Tibial nerve (tissue), 4 donors: ENCODE measurements at regions not wholly inside any gene's neighbourhood (a gene's known extent, or its start where the extent isn't known, plus 50 kb on each side); places are given as distances from the start of the nearest gene placed in this dataset.

Source experiments
- DNase-seq, 2 donors: peaks; one replicate each; pipeline ENCODE4 v3.0.0-alpha.2; 2019; ENCODE audit warnings: low spot score in 2 of 2
- H3K27ac ChIP-seq, 4 donors: fragments of 200-600 bp; sonication (generic) in 3 of 4; one replicate each; pipeline ENCODE4 v1.5.1; 2017 to 2019; ENCODE audit warnings: mild to moderate bottlenecking in 1 of 4
- H3K27me3 ChIP-seq, 2 donors: fragments of 200-600 bp; sonication (generic) in 1 of 2; one replicate each; pipeline versions ENCODE4 v1.5.1 to v1.6.0; 2017 to 2019
- H3K36me3 ChIP-seq, 3 donors: fragments of 200-600 bp; sonication (generic); one replicate each; pipeline ENCODE4 v1.5.1; 2018 to 2019
- H3K4me1 ChIP-seq, 4 donors: fragments of 200-600 bp; sonication (generic) in 3 of 4; one replicate each; pipeline ENCODE4 v1.5.1; 2017 to 2019
- H3K4me3 ChIP-seq, 4 donors: fragments of 200-600 bp; sonication (generic) in 3 of 4; one replicate each; pipeline ENCODE4 v1.5.1; 2017 to 2019; ENCODE audit warnings: mild to moderate bottlenecking in 1 of 4, moderate library complexity in 1 of 4
- H3K9me3 ChIP-seq, 4 donors: fragments of 200-600 bp; sonication (generic) in 3 of 4; one replicate each; pipeline ENCODE4 v1.5.1; 2017 to 2019
- CTCF ChIP-seq, 5 experiments: fragments of 200-600 bp in 3 of 5; fragments of 450-650 bp in 2 of 5; sonication (generic) in 3 of 5; IDR thresholded peaks; one replicate each; pipeline ENCODE4 v1.5.1; 2016 to 2019; ENCODE audit warnings: antibody characterized with exemption in 5 of 5, mild to moderate bottlenecking in 3 of 5, moderate library complexity in 2 of 5
- EP300 ChIP-seq, 2 donors: sonication (generic); formaldehyde crosslinking; IDR thresholded peaks; one replicate each; pipeline ENCODE4 v1.6.1; 2017; ENCODE audit warnings: antibody characterized with exemption in 2 of 2, mild to moderate bottlenecking in 1 of 2
- POLR2A ChIP-seq, 2 donors: fragments of 450-650 bp; IDR thresholded peaks; one replicate each; pipeline ENCODE4 v1.6.1; 2017; ENCODE audit warnings: antibody characterized with exemption in 2 of 2, mild to moderate bottlenecking in 2 of 2, moderate library complexity in 2 of 2
- WGBS, 2 donors: methylation state at CpG; one replicate each; pipeline ENCODE4 v1.1.5; 2018; 5-methylcytosine and 5-hydroxymethylcytosine counted together

DNA sequence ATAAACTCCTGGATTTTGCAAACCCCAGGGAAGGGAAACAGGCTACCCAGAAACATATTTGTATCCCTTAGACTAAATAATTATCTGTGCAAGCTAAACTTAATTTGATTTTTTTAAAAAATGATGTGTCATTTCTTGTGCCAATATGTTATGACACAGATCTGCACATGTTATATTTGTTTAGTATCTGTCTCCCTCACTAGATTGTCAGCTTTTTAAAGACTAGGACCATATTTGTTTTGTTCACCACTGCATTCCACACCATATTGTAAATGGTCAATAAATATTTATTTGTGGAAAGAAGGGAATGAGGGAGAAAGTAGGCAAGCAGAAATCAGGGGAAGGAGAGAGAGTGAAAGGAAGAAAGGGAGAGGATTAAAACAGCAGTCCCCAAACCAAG lies 143.3 kb upstream of the TNPO1 start:
- no peak for TF ChIP-seq EP300 (IDR thresholded peaks at IDR 0.05)
- H3K27me3 ChIP-seq = no peaks in the 10 kb centered on the region
- DNase-seq = no peak
- H3K36me3 ChIP-seq = no peaks in the 10 kb centered on the region
- H3K4me3 ChIP-seq = no peak overlapping the region
- H3K27ac ChIP-seq = no peak overlapping the region
- no peaks in the 10 kb centered on the region for H3K4me1 ChIP-seq
- peaks cover 0 to 7% (median 0%) of the 10 kb centered on the region in 4 donors for H3K9me3 ChIP-seq

DNA sequence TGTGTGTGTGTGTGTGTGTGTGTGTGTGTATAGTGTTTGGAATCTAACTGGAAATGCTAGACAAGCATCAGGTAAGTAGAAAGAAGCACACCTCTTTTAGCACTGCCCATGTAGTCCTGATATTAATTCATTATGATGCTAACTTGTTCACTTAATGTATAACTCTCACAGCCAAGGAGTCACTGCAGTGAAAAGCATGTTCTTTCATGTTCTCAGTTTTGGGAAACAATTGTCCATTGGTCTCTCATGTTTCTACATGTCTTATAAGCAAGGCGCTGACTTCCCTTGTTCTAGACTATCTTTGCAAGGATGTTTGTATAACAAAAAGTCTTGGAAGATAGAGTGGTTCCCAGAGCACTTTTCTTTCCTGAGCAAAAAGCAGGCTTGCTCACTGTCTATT lies 148.8 kb upstream of the TNPO1 start:
- no peak overlapping the region for H3K27ac ChIP-seq
- DNase-seq = no peak
- no peaks in the 10 kb centered on the region for H3K36me3 ChIP-seq
- H3K9me3 ChIP-seq = no peaks in the 10 kb centered on the region
- 96 to 97% methylated on average over 1 of the region's 1 CpG for WGBS, 2 donors
- H3K4me1 ChIP-seq = no peaks in the 10 kb centered on the region
- no peak overlapping the region for H3K4me3 ChIP-seq
- TF ChIP-seq CTCF (IDR thresholded peaks at IDR 0.05) (no peak), POLR2A (IDR thresholded peaks at IDR 0.05) (no peak), EP300 (IDR thresholded peaks at IDR 0.05) (no peak)
- no peaks in the 10 kb centered on the region for H3K27me3 ChIP-seq

- 56 to 69% methylated on average over 7 of the region's 7 CpGs for WGBS, 2 donors
- Histone ChIP-seq H3K36me3 (no peaks in the 10 kb centered on the region), H3K4me3 (no peak overlapping the region), H3K27ac (no peak overlapping the region), H3K4me1 (no peaks in the 10 kb centered on the region), H3K9me3 (no peaks in the 10 kb centered on the region), H3K27me3 (no peaks in the 10 kb centered on the region)
- no peak for DNase-seq
- TF ChIP-seq EP300 (IDR thresholded peaks at IDR 0.05) = no peak
- no peak for TF ChIP-seq POLR2A (IDR thresholded peaks at IDR 0.05)
- no peak for TF ChIP-seq CTCF (IDR thresholded peaks at IDR 0.05)
These were observed 153.5 kb upstream of the TNPO1 start for GRCh38 chr5:72662936-72663335.

DNA sequence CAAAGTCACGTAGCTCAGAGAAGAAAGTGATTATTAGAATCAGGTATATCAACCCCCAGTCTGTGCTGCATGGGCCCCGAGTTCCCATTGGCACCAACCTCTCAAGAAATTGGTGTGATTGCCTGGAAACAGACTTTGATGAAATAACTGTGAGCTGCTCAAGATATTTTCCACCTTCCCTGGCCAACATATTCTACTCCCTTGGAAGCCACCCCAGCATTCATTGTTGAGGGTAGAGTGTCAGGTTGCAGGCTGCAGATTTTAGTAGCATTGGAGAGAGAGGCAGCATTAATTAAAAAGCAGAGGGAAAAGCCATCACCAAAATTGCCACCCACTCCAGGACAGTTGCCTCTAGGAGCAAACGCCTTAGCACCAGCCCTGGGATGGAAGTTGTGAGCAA lies 154.2 kb upstream of the TNPO1 start:
- WGBS, 2 donors = 68 to 77% methylated on average over 3 of the region's 3 CpGs
- H3K4me3 ChIP-seq = no peak overlapping the region
- H3K36me3 ChIP-seq = no peaks in the 10 kb centered on the region
- H3K27me3 ChIP-seq = no peaks in the 10 kb centered on the region
- DNase-seq = no peak
- no peak overlapping the region for H3K27ac ChIP-seq
- no peaks in the 10 kb centered on the region for H3K4me1 ChIP-seq
- TF ChIP-seq EP300 (IDR thresholded peaks at IDR 0.05) (no peak), POLR2A (IDR thresholded peaks at IDR 0.05) (no peak), CTCF (IDR thresholded peaks at IDR 0.05) (no peak)
- no peaks in the 10 kb centered on the region for H3K9me3 ChIP-seq

DNA sequence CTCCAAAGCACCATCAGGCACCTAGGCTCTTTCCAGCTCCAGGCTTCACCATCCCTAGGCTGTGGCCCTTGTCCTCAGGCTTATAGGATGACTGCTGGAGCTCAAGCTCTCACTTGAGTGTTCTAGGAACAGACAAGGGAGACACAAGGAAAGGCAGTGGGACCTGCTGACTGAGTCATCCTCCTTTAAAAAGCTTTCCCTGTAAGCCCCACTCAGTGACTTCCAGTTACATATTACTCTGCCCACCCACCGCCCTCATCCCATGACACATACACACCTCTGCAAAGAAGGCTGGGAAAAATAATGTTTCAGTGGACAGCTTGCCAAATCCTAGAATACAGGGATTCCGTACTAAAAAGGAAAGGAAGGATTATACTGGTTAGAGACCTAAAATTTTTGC lies 154.2 kb upstream of the ZNF366 start:
- no peak for DNase-seq
- no peak overlapping the region for H3K27ac ChIP-seq
- TF ChIP-seq EP300 (IDR thresholded peaks at IDR 0.05) (no peak), CTCF (IDR thresholded peaks at IDR 0.05) (no peak), POLR2A (IDR thresholded peaks at IDR 0.05) (no peak)
- no peak overlapping the region for H3K4me3 ChIP-seq
- H3K36me3 ChIP-seq = no peaks in the 10 kb centered on the region
- H3K4me1 ChIP-seq = no peaks in the 10 kb centered on the region
- H3K9me3 ChIP-seq = no peaks in the 10 kb centered on the region
- WGBS, 2 donors = 70 to 78% methylated on average over 2 of the region's 2 CpGs
- no peaks in the 10 kb centered on the region for H3K27me3 ChIP-seq

- TF ChIP-seq POLR2A (IDR thresholded peaks at IDR 0.05) (no peak), CTCF (IDR thresholded peaks at IDR 0.05) (no peak), EP300 (IDR thresholded peaks at IDR 0.05) (no peak)
- 84 to 95% methylated on average over 4 of the region's 4 CpGs for WGBS, 2 donors
- Histone ChIP-seq H3K27ac (no peak overlapping the region), H3K9me3 (no peaks in the 10 kb centered on the region), H3K27me3 (no peaks in the 10 kb centered on the region), H3K36me3 (no peaks in the 10 kb centered on the region), H3K4me3 (no peak overlapping the region), H3K4me1 (no peaks in the 10 kb centered on the region)
- DNase-seq = no peak
These were observed 152.5 kb upstream of the ZNF366 start for GRCh38 chr5:72659726-72660125.
